ENCODE measurements at regions not wholly inside any gene's neighbourhood (a gene's known extent, or its start where the extent isn't known, plus 50 kb on each side); places are given as distances from the start of the nearest gene placed in this dataset.

GRCh38 chr4:56227301-56227835 lies 159.9 kb downstream of the AASDH start:
- no peak for ATAC-seq
- H3K27me3 ChIP-seq (ENCODE audit: control insufficient read depth in 1 of 2, insufficient read depth in 2 of 2, low read length in 2 of 2), result no peaks in the 10 kb centered on the region
- H3K4me3 ChIP-seq (replicated peaks in 1 of 3; ENCODE audit: insufficient read depth in 1 of 3, low read depth in 2 of 3, low read length in 3 of 3), result no peak overlapping the region
- 93% methylated on average over 6 of the region's 6 CpGs for WGBS (ENCODE audit: low lambda C conversion rate)
- no peak overlapping the region for H3K9ac ChIP-seq (ENCODE audit: insufficient read depth, low read depth, low read length)
- H4K20me1 ChIP-seq (ENCODE audit: insufficient read depth, low read length), result no peaks in the 10 kb centered on the region
- H3K4me1 ChIP-seq (ENCODE audit: insufficient read depth, low read length), result no peaks in the 10 kb centered on the region
- POLR2A ChIA-PET, result no interaction called here
- H3K79me2 ChIP-seq (ENCODE audit: insufficient read depth, low read length), result no peaks in the 10 kb centered on the region
- CTCF ChIA-PET (ENCODE audit: low intra/inter-chr PET ratio, low total read pairs), result no interaction called here
- H3K27ac ChIP-seq (ENCODE audit: extremely low read length, insufficient read depth, low read length), result no peak overlapping the region
- BruUV-seq (replicated peaks), result no TSS peak
- no peak overlapping the region for H2AFZ ChIP-seq (ENCODE audit: low read length)
- no peak for DNase-seq (ENCODE audit: low spot score)
- H3K4me2 ChIP-seq (ENCODE audit: low read depth, low read length), result no peak overlapping the region
- TF ChIP-seq POLR2AphosphoS5 (IDR thresholded peaks at IDR 0.05; ENCODE audit: low read depth, low read length) (no peak), MAF1 (CRISPR knock-in tag; IDR thresholded peaks at IDR 0.05; ENCODE audit: borderline replicate concordance) (no peak), ZNF530 (CRISPR knock-in tag; IDR thresholded peaks at IDR 0.05; ENCODE audit: low read depth) (no peak), U2AF2 (IDR thresholded peaks at IDR 0.05; ENCODE audit: low read depth, low read length) (no peak), ZNF460 (CRISPR knock-in tag; IDR thresholded peaks at IDR 0.05; ENCODE audit: borderline replicate concordance) (no peak), HOXA9 (CRISPR knock-in tag; IDR thresholded peaks at IDR 0.05; ENCODE audit: borderline replicate concordance) (no peak), ZKSCAN8 (CRISPR knock-in tag; IDR thresholded peaks at IDR 0.05; ENCODE audit: borderline replicate concordance) (no peak), PITX1 (CRISPR knock-in tag; IDR thresholded peaks at IDR 0.05) (no peak), LBX2 (CRISPR knock-in tag; IDR thresholded peaks at IDR 0.05; ENCODE audit: borderline replicate concordance) (no peak), ZNF549 (CRISPR knock-in tag; IDR thresholded peaks at IDR 0.05) (no peak), HDAC1 (CRISPR knock-in tag; IDR thresholded peaks at IDR 0.05) (no peak), MYPOP (CRISPR knock-in tag; IDR thresholded peaks at IDR 0.05) (no peak), ZNF775 (CRISPR knock-in tag; IDR thresholded peaks at IDR 0.05; ENCODE audit: borderline replicate concordance) (no peak), HMG20A (CRISPR knock-in tag; IDR thresholded peaks at IDR 0.05; ENCODE audit: borderline replicate concordance) (no peak), CREB3 (CRISPR knock-in tag; IDR thresholded peaks at IDR 0.05) (no peak), MXD4 (CRISPR knock-in tag; IDR thresholded peaks at IDR 0.05) (no peak), ZNF782 (CRISPR knock-in tag; IDR thresholded peaks at IDR 0.05; ENCODE audit: borderline replicate concordance) (no peak), DNMT1 (CRISPR knock-in tag; IDR thresholded peaks at IDR 0.05) (no peak)
- in situ Hi-C loops (cut with HindIII; ENCODE audit: extremely low pct_ligation_motif_present, low pct_unique_long_range_greater_than_20kb) (no loop called here), intact Hi-C loops (cut with micrococcal nuclease; ENCODE audit: unreplicated experiment) (no loop called here)
- FAIRE-seq, result no peak
- no peaks in the 10 kb centered on the region for H3K36me3 ChIP-seq (replicated peaks in 1 of 2; ENCODE audit: control insufficient read depth in 1 of 2, insufficient read depth in 2 of 2, low read length in 2 of 2)
- H3K9me3 ChIP-seq (ENCODE audit: low read length), result no peaks in the 10 kb centered on the region

Measured in HepG2 (cell line).